Bronchial epithelial cell (primary cell): ENCODE measurements at regions not wholly inside any gene's neighbourhood (a gene's known extent, or its start where the extent isn't known, plus 50 kb on each side); places are given as distances from the start of the nearest gene placed in this dataset.
A peak's percentile ranks its signal among the peaks of the same experiment; 100 is the strongest.

Experiments used
- DNase-seq: peaks from one replicate; pipeline ENCODE4 v3.0.0-alpha.2; 2010; ENCODE audit warnings: low read depth
- FAIRE-seq: peaks from 2 replicates; lab custom pipeline; 2011; peaks lifted over from hg19 to GRCh38; lab: Jason Lieb, UNC
- H3K27me3 ChIP-seq: 2 replicates; pipeline ENCODE4 v1.5.1; 2011; ENCODE audit warnings: low read length; ENCODE audit not compliant: control insufficient read depth, insufficient read depth
- H3K36me3 ChIP-seq: 2 replicates; pipeline ENCODE4 v1.5.1; 2011; ENCODE audit warnings: low read length; ENCODE audit not compliant: control insufficient read depth, insufficient read depth
- H3K4me3 ChIP-seq: 2 replicates; pipeline ENCODE4 v1.5.1; 2011; ENCODE audit warnings: mild to moderate bottlenecking, low read depth, low read length, control low read depth
- CTCF ChIP-seq: IDR thresholded peaks from 2 replicates; pipeline ENCODE4 v1.5.1; 2011; ENCODE audit warnings: mild to moderate bottlenecking, moderate library complexity, low read length, control low read depth, inconsistent platforms; ENCODE audit not compliant: insufficient read depth, severe bottlenecking

DNA sequence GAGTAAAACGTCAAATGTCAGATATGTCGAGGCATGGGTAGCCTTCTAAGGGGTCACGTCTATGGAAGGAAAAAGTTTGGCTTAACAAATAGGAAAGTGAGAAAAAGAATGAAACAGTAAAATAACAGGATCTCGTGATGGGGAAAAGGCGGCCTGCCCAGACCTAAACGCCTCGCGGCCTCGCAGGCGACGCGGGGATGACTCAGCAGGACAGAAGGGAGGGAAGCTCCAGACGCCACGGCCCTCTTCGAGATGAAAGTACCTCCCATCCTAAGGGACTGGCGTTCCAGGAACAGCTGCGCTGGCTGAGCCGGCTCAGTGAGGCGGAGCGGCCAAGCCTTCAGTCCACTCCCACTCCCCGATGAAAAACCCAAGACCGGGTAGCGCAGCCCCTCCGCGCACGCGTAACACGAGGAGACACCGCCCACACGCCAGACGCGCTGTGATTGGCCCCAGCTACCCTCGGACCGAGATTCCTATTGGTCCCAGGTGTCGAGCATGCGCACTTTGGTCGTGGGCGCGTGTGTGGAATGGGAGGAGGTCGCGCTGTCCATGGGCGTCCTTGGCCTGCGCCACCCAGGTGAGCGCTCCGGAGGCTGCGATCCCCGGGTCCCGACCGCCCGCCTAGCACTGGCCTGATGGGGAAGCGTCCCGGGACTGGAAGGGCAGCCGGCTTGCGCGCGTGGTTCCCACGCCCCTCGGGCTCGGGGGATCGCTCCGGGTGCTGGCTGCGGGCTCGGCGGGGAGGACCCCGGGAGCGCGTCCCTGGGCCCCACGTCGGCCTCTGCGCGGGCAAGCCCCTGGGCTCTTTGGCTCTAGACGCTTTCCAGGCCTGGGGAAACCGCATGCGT, 588.5 kb downstream of the MTRR start:
- Histone ChIP-seq H3K4me3 (peak overlapping the region; percentile 88), H3K36me3 (peaks cover 2% of the 10 kb centered on the region), H3K27me3 (no peaks in the 10 kb centered on the region)
- no peak for TF ChIP-seq CTCF
- FAIRE-seq (no peak), DNase-seq (peak; percentile 94)

GRCh38 chr5:8458038-8458383, 589.1 kb downstream of the MTRR start:
- H3K36me3 ChIP-seq, result peaks cover 2% of the 10 kb centered on the region
- peak; percentile 44 for DNase-seq

GRCh38 chr5:8461543-8461942, 592.6 kb downstream of the MTRR start:
- Histone ChIP-seq H3K36me3 (peaks cover 2% of the 10 kb centered on the region), H3K4me3 (no peak overlapping the region), H3K27me3 (no peaks in the 10 kb centered on the region)
- DNase-seq (no peak), FAIRE-seq (no peak)
- TF ChIP-seq CTCF, result no peak

More at GRCh38 chr5:8458038-8458383, 589.1 kb downstream of the MTRR start:
- FAIRE-seq, result no peak
- no peaks in the 10 kb centered on the region for H3K27me3 ChIP-seq
- TF ChIP-seq CTCF, result no peak
- peak overlapping the region; percentile 88 for H3K4me3 ChIP-seq

GRCh38 chr5:8462565-8462964, 593.6 kb downstream of the MTRR start:
- Histone ChIP-seq H3K27me3 (no peaks in the 10 kb centered on the region), H3K4me3 (no peak overlapping the region), H3K36me3 (peaks cover 2% of the 10 kb centered on the region)
- no peak for FAIRE-seq
- no peak for DNase-seq
- no peak for TF ChIP-seq CTCF

DNA sequence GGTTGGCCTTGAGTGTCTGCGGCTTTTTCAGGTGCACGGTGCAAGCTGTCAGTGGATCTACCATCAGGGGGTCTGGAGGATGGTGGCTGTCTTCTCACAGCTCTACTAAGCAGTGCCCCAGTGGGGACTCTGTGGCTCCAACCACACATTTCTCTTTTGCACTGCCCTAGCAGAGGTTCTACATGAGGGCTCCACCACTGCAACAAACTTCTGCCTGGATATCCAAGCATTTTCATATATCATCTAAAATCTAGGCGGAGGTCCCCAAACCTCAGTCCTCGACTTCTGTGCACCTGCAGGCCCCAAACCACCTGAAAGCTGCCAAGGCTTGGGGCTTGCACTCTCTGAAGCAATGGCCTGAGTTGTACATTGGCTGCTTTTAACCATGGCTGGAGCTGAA, 601.5 kb downstream of the MTRR start:
- DNase-seq (no peak), FAIRE-seq (no peak)
- H3K36me3 ChIP-seq, result no peaks in the 10 kb centered on the region
- no peak for TF ChIP-seq CTCF
- H3K4me3 ChIP-seq, result no peak overlapping the region
- H3K27me3 ChIP-seq, result no peaks in the 10 kb centered on the region

DNA sequence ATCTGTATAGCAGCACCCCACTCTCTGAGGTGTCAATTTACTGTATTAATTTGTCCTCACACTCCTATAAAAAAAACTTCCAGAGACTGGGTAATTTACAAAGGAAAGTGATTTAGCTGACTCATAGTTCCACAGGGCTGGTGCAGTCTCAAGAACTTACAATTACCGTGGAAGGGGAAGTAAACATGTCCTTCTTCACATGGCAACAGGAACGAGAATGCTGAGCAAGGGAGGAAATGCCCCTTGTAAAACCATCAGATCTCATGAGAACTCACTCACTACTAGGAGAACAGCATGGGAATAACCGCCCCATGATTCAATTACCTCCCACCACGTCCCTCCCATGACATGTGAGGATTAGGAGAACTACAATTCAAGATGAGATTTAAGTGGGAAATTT, 602.6 kb downstream of the MTRR start:
- Histone ChIP-seq H3K36me3 (no peaks in the 10 kb centered on the region), H3K4me3 (no peak overlapping the region), H3K27me3 (no peaks in the 10 kb centered on the region)
- no peak for DNase-seq
- FAIRE-seq, result no peak
- no peak for TF ChIP-seq CTCF
